Stimulated activated CD4-positive, alpha-beta T cell treated with anti-CD3 and anti-CD28 coated beads, Interleukin-4, amount 100 ng/mL, for 1 hour (primary cell): ENCODE measurements at regions not wholly inside any gene's neighbourhood (a gene's known extent, or its start where the extent isn't known, plus 50 kb on each side); places are given as distances from the start of the nearest gene placed in this dataset.

ENCODE experiments used
- DNase-seq: peaks from one replicate; pipeline ENCODE4 v3.0.0-alpha.2; 2020

- no peak for DNase-seq
Observed at GRCh38 chr18:10009321-10010144, 95.7 kb downstream of the VAPA start.

- DNase-seq = no peak
Observed at GRCh38 chr18:10010611-10011015, 96.8 kb downstream of the VAPA start.

GRCh38 chr18:10011061-10011460 lies 97.2 kb downstream of the VAPA start:
- DNase-seq = no peak

GRCh38 chr18:10011751-10012150 lies 97.9 kb downstream of the VAPA start:
- DNase-seq = no peak

GRCh38 chr18:10012526-10012925 lies 98.7 kb downstream of the VAPA start:
- DNase-seq = no peak

GRCh38 chr18:10013621-10014543 lies 100.1 kb downstream of the VAPA start:
- no peak for DNase-seq

GRCh38 chr18:10015288-10015701 lies 101.5 kb downstream of the VAPA start:
- DNase-seq = no peak

GRCh38 chr18:10015941-10016819 lies 102.4 kb downstream of the VAPA start:
- no peak for DNase-seq

GRCh38 chr18:10017043-10017442 lies 103.2 kb downstream of the VAPA start:
- no peak for DNase-seq

GRCh38 chr18:10018289-10018688 lies 104.5 kb downstream of the VAPA start:
- no peak for DNase-seq

- DNase-seq = no peak
Observed at GRCh38 chr18:10020171-10020570, 106.4 kb downstream of the VAPA start.

GRCh38 chr18:10022365-10022764 lies 108.5 kb downstream of the VAPA start:
- no peak for DNase-seq

- no peak for DNase-seq
Observed at GRCh38 chr18:10023853-10024570, 110.2 kb downstream of the VAPA start.

GRCh38 chr18:10025711-10026670 lies 112.2 kb downstream of the VAPA start:
- no peak for DNase-seq

- no peak for DNase-seq
Observed at GRCh38 chr18:10027031-10027430, 113.2 kb downstream of the VAPA start.

GRCh38 chr18:10027461-10027860 lies 113.6 kb downstream of the VAPA start:
- DNase-seq = no peak

- DNase-seq = no peak
Observed at GRCh38 chr18:10029711-10030110, 115.9 kb downstream of the VAPA start.

- no peak for DNase-seq
Observed at GRCh38 chr18:10030816-10031541, 117.2 kb downstream of the VAPA start.

- peak; percentile 5 for DNase-seq
Observed at GRCh38 chr18:10032331-10033015, 118.7 kb downstream of the VAPA start.

GRCh38 chr18:10033016-10033399 lies 119.2 kb downstream of the VAPA start:
- DNase-seq = no peak
